SH-SY5Y (cell line): ENCODE measurements at regions not wholly inside any gene's neighbourhood (a gene's known extent, or its start where the extent isn't known, plus 50 kb on each side); places are given as distances from the start of the nearest gene placed in this dataset.

Experiments
- GATA2 ChIP-seq: IDR thresholded peaks from 2 replicates; pipeline ENCODE4 v1.6.1; 2011; ENCODE audit warnings: mild to moderate bottlenecking, low read depth, low read length
- GATA3 ChIP-seq: IDR thresholded peaks from 2 replicates; pipeline ENCODE4 v1.6.1; 2011; ENCODE audit warnings: low read depth, mild to moderate bottlenecking, low read length, moderate library complexity

DNA sequence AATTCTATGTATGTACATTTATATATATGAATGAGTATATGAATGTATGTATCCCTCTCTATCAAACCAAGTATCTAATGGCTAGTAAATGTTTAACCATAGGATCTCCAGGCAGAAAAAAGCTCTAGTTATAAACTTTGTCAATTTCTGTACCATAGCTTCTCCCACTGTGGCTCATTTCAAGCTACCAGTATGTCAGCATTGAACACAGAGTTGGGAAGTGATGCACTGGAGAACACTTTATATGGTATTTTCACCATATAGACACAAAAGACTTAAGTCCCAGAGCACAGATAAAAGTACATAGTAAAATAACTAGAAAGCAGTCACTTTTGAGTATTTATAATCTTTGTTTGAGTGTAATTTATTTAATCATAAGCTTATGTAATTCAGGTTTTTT lies 53.9 kb upstream of the ATP8A1 start:
- TF ChIP-seq GATA2 (no peak), GATA3 (no peak)
